GM23338 (cell line): ENCODE measurements at regions not wholly inside any gene's neighbourhood (a gene's known extent, or its start where the extent isn't known, plus 50 kb on each side); places are given as distances from the start of the nearest gene placed in this dataset.
A peak's percentile ranks its signal among the peaks of the same experiment; 100 is the strongest.

Experiments used
- ATAC-seq: fragments of 200-7000 bp; cut with Tn5 transposase; 3 replicates; pipeline ENCODE4 v1.9.1; 2020
- DNase-seq: peaks from one replicate; pipeline ENCODE4 v3.0.0-alpha.2; 2015; ENCODE audit warnings: low spot score
- H2AFZ ChIP-seq: fragments of 200-600 bp; sonication (generic); 2 replicates; pipeline ENCODE4 v1.8.0; 2016; ENCODE audit warnings: antibody characterized with exemption, mild to moderate bottlenecking, moderate library complexity
- H3F3A ChIP-seq: fragments of 200-600 bp; sonication (generic); replicated peaks from 2 replicates; pipeline ENCODE4 v1.8.0; 2017; ENCODE audit warnings: antibody characterized with exemption, mixed run types, low read depth
- H3K27ac ChIP-seq: fragments of 200-600 bp; sonication (generic); 2 replicates; pipeline ENCODE4 v1.6.1; 2016; ENCODE audit warnings: low read depth
- H3K27me3 ChIP-seq: fragments of 200-600 bp; sonication (generic); 2 replicates; pipeline ENCODE4 v1.8.0; 2016; ENCODE audit warnings: mild to moderate bottlenecking, mixed run types, moderate library complexity; ENCODE audit not compliant: insufficient read depth
- H3K36me3 ChIP-seq: fragments of 200-600 bp; sonication (generic); 2 replicates; pipeline ENCODE4 v1.8.0; 2016; ENCODE audit warnings: mild to moderate bottlenecking; ENCODE audit not compliant: insufficient read depth
- H3K4me1 ChIP-seq: fragments of 200-600 bp; sonication (generic); 2 replicates; pipeline ENCODE4 v1.8.0; 2016; ENCODE audit warnings: mild to moderate bottlenecking, moderate library complexity; ENCODE audit not compliant: insufficient read depth
- H3K4me2 ChIP-seq: fragments of 200-600 bp; sonication (generic); 2 replicates; pipeline ENCODE4 v1.7.1; 2017; ENCODE audit warnings: mixed run types
- H3K4me3 ChIP-seq: fragments of 200-600 bp; sonication (generic); 2 replicates; pipeline ENCODE4 v1.6.1; 2016; ENCODE audit warnings: mixed run types
- H3K79me2 ChIP-seq: fragments of 200-600 bp; sonication (generic); replicated peaks from 2 replicates; pipeline ENCODE4 v1.8.0; 2017; ENCODE audit warnings: mild to moderate bottlenecking; ENCODE audit not compliant: insufficient read depth
- H3K9me2 ChIP-seq: fragments of 200-600 bp; sonication (generic); 2 replicates; pipeline ENCODE4 v1.8.0; 2017; ENCODE audit not compliant: insufficient read depth
- H4K20me1 ChIP-seq: fragments of 200-600 bp; sonication (generic); replicated peaks from 2 replicates; pipeline ENCODE4 v1.8.0; 2017; ENCODE audit warnings: mild to moderate bottlenecking; ENCODE audit not compliant: insufficient read depth
- H3K27ac Mint-ChIP-seq: 2 replicates; pipeline ENCODE4 v1.8.0; 2020; ENCODE audit warnings: inconsistent platforms, mild to moderate bottlenecking, moderate library complexity, mixed read lengths
- H3K27me3 Mint-ChIP-seq: 3 replicates; pipeline ENCODE4 v1.8.0; 2022; ENCODE audit warnings: low read depth, mild to moderate bottlenecking, moderate library complexity, mixed read lengths, inconsistent platforms; ENCODE audit not compliant: insufficient read depth, poor library complexity
- H3K36me3 Mint-ChIP-seq: 3 replicates; pipeline ENCODE4 v1.8.0; 2021; ENCODE audit warnings: low read depth, mild to moderate bottlenecking, inconsistent platforms, moderate library complexity, mixed read lengths
- H3K4me1 Mint-ChIP-seq: 3 replicates; pipeline ENCODE4 v1.8.0; 2020; ENCODE audit warnings: mild to moderate bottlenecking, inconsistent platforms, mixed read lengths
- H3K4me3 Mint-ChIP-seq: 3 replicates; pipeline ENCODE4 v1.8.0; 2021; ENCODE audit warnings: moderate library complexity, mild to moderate bottlenecking, inconsistent platforms, mixed read lengths
- H3K9me3 Mint-ChIP-seq: 3 replicates; pipeline ENCODE4 v1.8.0; 2020; ENCODE audit warnings: moderate library complexity, mild to moderate bottlenecking, inconsistent platforms, mixed read lengths
- CREB1 ChIP-seq: fragments of 250-450 bp; sonication (Bioruptor Pico); IDR thresholded peaks from 2 replicates; pipeline ENCODE4 v1.5.0; 2020; ENCODE audit warnings: low read depth, mild to moderate bottlenecking, moderate library complexity
- NANOG ChIP-seq: IDR thresholded peaks from 2 replicates; pipeline ENCODE4 v1.6.1; 2016; ENCODE audit warnings: antibody characterized with exemption, borderline replicate concordance
- POLR2AphosphoS5 ChIP-seq: IDR thresholded peaks from 2 replicates; pipeline ENCODE4 v1.6.1; 2016; ENCODE audit warnings: antibody characterized with exemption, low read depth
- REST ChIP-seq: IDR thresholded peaks from one replicate; pipeline ENCODE4 v1.6.1; 2018; ENCODE audit warnings: antibody characterized with exemption; ENCODE audit not compliant: unreplicated experiment
- ZNF114 ChIP-seq: fragments of 250-450 bp; sonication (Bioruptor Pico); IDR thresholded peaks from 2 replicates; pipeline ENCODE4 v1.5.0; 2020; ENCODE audit warnings: mild to moderate bottlenecking, moderate library complexity
- ZNF462 ChIP-seq: fragments of 250-450 bp; sonication (Bioruptor Pico); IDR thresholded peaks from 2 replicates; pipeline ENCODE4 v1.5.0; 2020; ENCODE audit warnings: mild to moderate bottlenecking, moderate library complexity
- TF ChIP-seq, protein P1 (sequence below), 2 experiments: fragments of 200-600 bp in 1 of 2; sonication (generic) in 1 of 2; conservative IDR thresholded peaks; 2 replicates each; pipeline versions ENCODE4 v1.5.1 to v1.6.1; 2016 to 2017; ENCODE audit warnings: antibody characterized with exemption in 2 of 2, low read depth in 2 of 2, mild to moderate bottlenecking in 2 of 2, moderate library complexity in 1 of 2

GRCh38 chr19:31718032-31718431 is 368.8 kb upstream of the TSHZ3 start (continued):
- no peak for TF ChIP-seq ZNF462 (CRISPR knock-in tag)
- no peak for TF ChIP-seq ZNF114
- TF ChIP-seq, protein P1, sequence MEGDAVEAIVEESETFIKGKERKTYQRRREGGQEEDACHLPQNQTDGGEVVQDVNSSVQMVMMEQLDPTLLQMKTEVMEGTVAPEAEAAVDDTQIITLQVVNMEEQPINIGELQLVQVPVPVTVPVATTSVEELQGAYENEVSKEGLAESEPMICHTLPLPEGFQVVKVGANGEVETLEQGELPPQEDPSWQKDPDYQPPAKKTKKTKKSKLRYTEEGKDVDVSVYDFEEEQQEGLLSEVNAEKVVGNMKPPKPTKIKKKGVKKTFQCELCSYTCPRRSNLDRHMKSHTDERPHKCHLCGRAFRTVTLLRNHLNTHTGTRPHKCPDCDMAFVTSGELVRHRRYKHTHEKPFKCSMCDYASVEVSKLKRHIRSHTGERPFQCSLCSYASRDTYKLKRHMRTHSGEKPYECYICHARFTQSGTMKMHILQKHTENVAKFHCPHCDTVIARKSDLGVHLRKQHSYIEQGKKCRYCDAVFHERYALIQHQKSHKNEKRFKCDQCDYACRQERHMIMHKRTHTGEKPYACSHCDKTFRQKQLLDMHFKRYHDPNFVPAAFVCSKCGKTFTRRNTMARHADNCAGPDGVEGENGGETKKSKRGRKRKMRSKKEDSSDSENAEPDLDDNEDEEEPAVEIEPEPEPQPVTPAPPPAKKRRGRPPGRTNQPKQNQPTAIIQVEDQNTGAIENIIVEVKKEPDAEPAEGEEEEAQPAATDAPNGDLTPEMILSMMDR (conservative IDR thresholded peaks at IDR 0.05; ENCODE audit: low read depth in 2 of 2), result no peak

GRCh38 chr19:31718898-31719297 is 369.7 kb upstream of the TSHZ3 start:
- H3K4me3 ChIP-seq, result no peak overlapping the region
- H3K36me3 ChIP-seq, result no peaks in the 10 kb centered on the region
- DNase-seq (no peak), ATAC-seq (no peak)
- H3K27ac ChIP-seq, result no peak overlapping the region
- no peaks in the 10 kb centered on the region for H4K20me1 ChIP-seq
- H3K79me2 ChIP-seq, result no peaks in the 10 kb centered on the region
- H3K4me3 Mint-ChIP-seq, result no peak overlapping the region
- no peaks in the 10 kb centered on the region for H3K9me3 Mint-ChIP-seq
- no peak overlapping the region for H3K4me2 ChIP-seq
- H3F3A ChIP-seq, result no peaks in the 10 kb centered on the region
- H2AFZ ChIP-seq, result peak overlapping the region; percentile 45; the same call in 1 of the 2 replicates
- no peak overlapping the region for H3K27ac Mint-ChIP-seq
- H3K27me3 ChIP-seq, result no peaks in the 10 kb centered on the region
- peaks cover under 1% of the 10 kb centered on the region; the same call in 1 of the 2 replicates for H3K9me2 ChIP-seq
- no peaks in the 10 kb centered on the region; the same call in 1 of the 2 replicates for H3K4me1 ChIP-seq
- no peaks in the 10 kb centered on the region for H3K36me3 Mint-ChIP-seq
- no peaks in the 10 kb centered on the region for H3K27me3 Mint-ChIP-seq
- peaks cover 29% of the 10 kb centered on the region; the same call in 2 of the 3 replicates for H3K4me1 Mint-ChIP-seq
- TF ChIP-seq REST (no peak), CREB1 (CRISPR knock-in tag) (no peak), NANOG (no peak), POLR2AphosphoS5 (no peak)
